ENCODE measurements at regions not wholly inside any gene's neighbourhood (a gene's known extent, or its start where the extent isn't known, plus 50 kb on each side); places are given as distances from the start of the nearest gene placed in this dataset.
A peak's percentile ranks its signal among the peaks of the same experiment; 100 is the strongest.

- no peak for DNase-seq
These were observed 59.9 kb upstream of the SOX4 start for GRCh38 chr6:21533678-21534077.

GRCh38 chr6:21536280-21536766, 57.2 kb upstream of the SOX4 start:
- 81 to 85% (median 83%) methylated on average over 5 of the region's 5 CpGs for WGBS, 3 donors
- DNase-seq (no peak), FAIRE-seq (no peak)
- no peaks in the 10 kb centered on the region for H3K36me3 ChIP-seq (ENCODE audit: control insufficient read depth in 3 of 3, insufficient read depth in 2 of 3, low read depth in 1 of 3, low read length in 3 of 3)
- no peaks in the 10 kb centered on the region for H3K27me3 ChIP-seq (ENCODE audit: control insufficient read depth in 3 of 3, insufficient read depth in 3 of 3, low read length in 3 of 3)
- no peak overlapping the region for H3K27ac ChIP-seq (ENCODE audit: low read depth in 1 of 3, low read length in 2 of 3)
- no peak overlapping the region for H3K4me3 ChIP-seq (ENCODE audit: low read depth in 1 of 3, low read length in 3 of 3)
- peaks cover 0 to 16% (median 0%) of the 10 kb centered on the region in 3 donors for H3K4me1 ChIP-seq (ENCODE audit: control insufficient read depth in 3 of 3, insufficient read depth in 2 of 3, low read depth in 1 of 3, low read length in 2 of 3)
- H3K9me3 ChIP-seq (ENCODE audit: control insufficient read depth in 2 of 2, insufficient read depth in 1 of 2, low read depth in 1 of 2, low read length in 1 of 2), result no peaks in the 10 kb centered on the region

More at GRCh38 chr6:21533678-21534077, 59.9 kb upstream of the SOX4 start:
- Histone ChIP-seq H3K36me3 (ENCODE audit: control insufficient read depth in 3 of 3, insufficient read depth in 2 of 3, low read depth in 1 of 3, low read length in 3 of 3) (no peaks in the 10 kb centered on the region), H3K4me3 (ENCODE audit: low read depth in 1 of 3, low read length in 3 of 3) (no peak overlapping the region), H3K27ac (ENCODE audit: low read depth in 1 of 3, low read length in 2 of 3) (no peak overlapping the region), H3K4me1 (ENCODE audit: control insufficient read depth in 3 of 3, insufficient read depth in 2 of 3, low read depth in 1 of 3, low read length in 2 of 3) (peaks cover 0 to 13% (median 0%) of the 10 kb centered on the region in 3 donors), H3K9me3 (ENCODE audit: control insufficient read depth in 2 of 2, insufficient read depth in 1 of 2, low read depth in 1 of 2, low read length in 1 of 2) (no peaks in the 10 kb centered on the region), H3K27me3 (ENCODE audit: control insufficient read depth in 3 of 3, insufficient read depth in 3 of 3, low read length in 3 of 3) (no peaks in the 10 kb centered on the region)
- WGBS, 3 donors, result 62 to 91% (median 87%) methylated on average over 1 of the region's 1 CpG
- FAIRE-seq, result no peak

GRCh38 chr6:21537637-21538036, 55.9 kb upstream of the SOX4 start:
- FAIRE-seq, result no peak
- DNase-seq, result peak; percentile 64 to 80

GRCh38 chr6:21538186-21538798, 55.3 kb upstream of the SOX4 start:
- FAIRE-seq (no peak), DNase-seq (peak; percentile 16 to 25)
- no peaks in the 10 kb centered on the region for H3K27me3 ChIP-seq (ENCODE audit: control insufficient read depth in 3 of 3, insufficient read depth in 3 of 3, low read length in 3 of 3)
- peaks cover 0 to 16% (median 0%) of the 10 kb centered on the region in 3 donors for H3K4me1 ChIP-seq (ENCODE audit: control insufficient read depth in 3 of 3, insufficient read depth in 2 of 3, low read depth in 1 of 3, low read length in 2 of 3)
- H3K27ac ChIP-seq (ENCODE audit: low read depth in 1 of 3, low read length in 2 of 3), result peak overlapping the region in 2 of 3 donors; percentile 4 to 37
- WGBS, 3 donors, result 19 to 61% (median 33%) methylated on average over 5 of the region's 5 CpGs
- no peaks in the 10 kb centered on the region for H3K36me3 ChIP-seq (ENCODE audit: control insufficient read depth in 3 of 3, insufficient read depth in 2 of 3, low read depth in 1 of 3, low read length in 3 of 3)
- H3K9me3 ChIP-seq (ENCODE audit: control insufficient read depth in 2 of 2, insufficient read depth in 1 of 2, low read depth in 1 of 2, low read length in 1 of 2), result no peaks in the 10 kb centered on the region
- H3K4me3 ChIP-seq (ENCODE audit: low read depth in 1 of 3, low read length in 3 of 3), result no peak overlapping the region

More at GRCh38 chr6:21537637-21538036, 55.9 kb upstream of the SOX4 start:
- H3K9me3 ChIP-seq (ENCODE audit: control insufficient read depth in 2 of 2, insufficient read depth in 1 of 2, low read depth in 1 of 2, low read length in 1 of 2), result no peaks in the 10 kb centered on the region
- WGBS, 3 donors, result 15 to 59% (median 27%) methylated on average over 2 of the region's 2 CpGs
- no peaks in the 10 kb centered on the region for H3K27me3 ChIP-seq (ENCODE audit: control insufficient read depth in 3 of 3, insufficient read depth in 3 of 3, low read length in 3 of 3)
- peaks cover 0 to 16% (median 0%) of the 10 kb centered on the region in 3 donors for H3K4me1 ChIP-seq (ENCODE audit: control insufficient read depth in 3 of 3, insufficient read depth in 2 of 3, low read depth in 1 of 3, low read length in 2 of 3)
- no peak overlapping the region for H3K4me3 ChIP-seq (ENCODE audit: low read depth in 1 of 3, low read length in 3 of 3)
- no peaks in the 10 kb centered on the region for H3K36me3 ChIP-seq (ENCODE audit: control insufficient read depth in 3 of 3, insufficient read depth in 2 of 3, low read depth in 1 of 3, low read length in 3 of 3)
- peak overlapping the region in 2 of 3 donors; percentile 30 to 62 for H3K27ac ChIP-seq (ENCODE audit: low read depth in 1 of 3, low read length in 2 of 3)

- FAIRE-seq, result no peak
- H3K4me3 ChIP-seq (ENCODE audit: low read depth in 1 of 3, low read length in 3 of 3), result no peak overlapping the region
- H3K27ac ChIP-seq (ENCODE audit: low read depth in 1 of 3, low read length in 2 of 3), result no peak overlapping the region
- no peaks in the 10 kb centered on the region for H3K9me3 ChIP-seq (ENCODE audit: control insufficient read depth in 2 of 2, insufficient read depth in 1 of 2, low read depth in 1 of 2, low read length in 1 of 2)
- H3K36me3 ChIP-seq (ENCODE audit: control insufficient read depth in 3 of 3, insufficient read depth in 2 of 3, low read depth in 1 of 3, low read length in 3 of 3), result no peaks in the 10 kb centered on the region
- DNase-seq, result no peak
- WGBS, 3 donors, result 45 to 62% (median 53%) methylated on average over 4 of the region's 4 CpGs
- peaks cover 0 to 16% (median 0%) of the 10 kb centered on the region in 3 donors for H3K4me1 ChIP-seq (ENCODE audit: control insufficient read depth in 3 of 3, insufficient read depth in 2 of 3, low read depth in 1 of 3, low read length in 2 of 3)
- H3K27me3 ChIP-seq (ENCODE audit: control insufficient read depth in 3 of 3, insufficient read depth in 3 of 3, low read length in 3 of 3), result no peaks in the 10 kb centered on the region
These were observed 53.9 kb upstream of the SOX4 start for GRCh38 chr6:21539621-21540100.
